C4-2B (cell line): ENCODE measurements at regions not wholly inside any gene's neighbourhood (a gene's known extent, or its start where the extent isn't known, plus 50 kb on each side); places are given as distances from the start of the nearest gene placed in this dataset.

Experiments used
- ZFX ChIP-seq: fragments of 450-650 bp; IDR thresholded peaks from 2 replicates; pipeline ENCODE4 v1.6.1; 2017
- TF ChIP-seq, protein P1 (sequence below): fragments of 450-650 bp; conservative IDR thresholded peaks from 2 replicates; pipeline ENCODE4 v1.5.1; 2017; ENCODE audit warnings: mild to moderate bottlenecking

DNA sequence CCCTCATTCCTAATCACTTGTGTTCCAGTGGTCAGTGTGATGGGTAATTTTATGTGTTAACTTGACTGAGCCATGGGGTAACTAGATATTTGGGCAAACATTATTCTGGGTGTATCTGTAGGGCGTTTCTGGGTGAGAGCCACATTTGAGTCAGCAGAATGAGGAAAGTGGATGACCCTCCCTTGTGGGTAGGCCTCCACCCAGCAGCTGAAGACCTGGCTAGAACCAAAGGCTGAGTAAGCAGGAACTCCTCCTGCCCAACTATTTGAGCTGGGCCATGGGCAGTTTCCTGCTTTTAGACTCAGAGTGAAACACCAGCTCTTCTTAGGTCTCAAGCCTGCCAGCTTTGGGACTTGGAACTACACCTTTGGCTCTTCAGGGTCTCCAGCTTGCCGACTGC lies 141.8 kb downstream of the ACKR3 start:
- TF ChIP-seq, protein P1, sequence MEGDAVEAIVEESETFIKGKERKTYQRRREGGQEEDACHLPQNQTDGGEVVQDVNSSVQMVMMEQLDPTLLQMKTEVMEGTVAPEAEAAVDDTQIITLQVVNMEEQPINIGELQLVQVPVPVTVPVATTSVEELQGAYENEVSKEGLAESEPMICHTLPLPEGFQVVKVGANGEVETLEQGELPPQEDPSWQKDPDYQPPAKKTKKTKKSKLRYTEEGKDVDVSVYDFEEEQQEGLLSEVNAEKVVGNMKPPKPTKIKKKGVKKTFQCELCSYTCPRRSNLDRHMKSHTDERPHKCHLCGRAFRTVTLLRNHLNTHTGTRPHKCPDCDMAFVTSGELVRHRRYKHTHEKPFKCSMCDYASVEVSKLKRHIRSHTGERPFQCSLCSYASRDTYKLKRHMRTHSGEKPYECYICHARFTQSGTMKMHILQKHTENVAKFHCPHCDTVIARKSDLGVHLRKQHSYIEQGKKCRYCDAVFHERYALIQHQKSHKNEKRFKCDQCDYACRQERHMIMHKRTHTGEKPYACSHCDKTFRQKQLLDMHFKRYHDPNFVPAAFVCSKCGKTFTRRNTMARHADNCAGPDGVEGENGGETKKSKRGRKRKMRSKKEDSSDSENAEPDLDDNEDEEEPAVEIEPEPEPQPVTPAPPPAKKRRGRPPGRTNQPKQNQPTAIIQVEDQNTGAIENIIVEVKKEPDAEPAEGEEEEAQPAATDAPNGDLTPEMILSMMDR, result no peak
- TF ChIP-seq ZFX, result no peak
